ENCODE measurements at regions not wholly inside any gene's neighbourhood (a gene's known extent, or its start where the extent isn't known, plus 50 kb on each side); places are given as distances from the start of the nearest gene placed in this dataset.

GRCh38 chr3:187849016-187849654 is 103.9 kb upstream of the BCL6 start:
- no peak for DNase-seq (ENCODE audit: low read depth in 1 of 2, low spot score in 1 of 2)
- H3K27me3 ChIP-seq, result no peaks in the 10 kb centered on the region

GRCh38 chr3:187850258-187850921 is 105.1 kb upstream of the BCL6 start:
- no peak overlapping the region for H3K4me3 ChIP-seq
- no peak for DNase-seq (ENCODE audit: low read depth in 1 of 2, low spot score in 1 of 2)
- TF ChIP-seq CTCF (IDR thresholded peaks at IDR 0.05; ENCODE audit: low read depth, low read length), result no peak
- no peaks in the 10 kb centered on the region for H3K27me3 ChIP-seq
- H3K36me3 ChIP-seq, result no peaks in the 10 kb centered on the region
- H3K27ac ChIP-seq, result no peak overlapping the region
- no peaks in the 10 kb centered on the region for H3K9me3 ChIP-seq (ENCODE audit: low read depth)
- H3K4me1 ChIP-seq (ENCODE audit: low read depth), result no peaks in the 10 kb centered on the region

More at GRCh38 chr3:187849016-187849654, 103.9 kb upstream of the BCL6 start:
- no peak for TF ChIP-seq CTCF (IDR thresholded peaks at IDR 0.05; ENCODE audit: low read depth, low read length)
- no peak overlapping the region for H3K4me3 ChIP-seq
- H3K36me3 ChIP-seq, result no peaks in the 10 kb centered on the region
- no peaks in the 10 kb centered on the region for H3K9me3 ChIP-seq (ENCODE audit: low read depth)
- H3K27ac ChIP-seq, result no peak overlapping the region
- no peaks in the 10 kb centered on the region for H3K4me1 ChIP-seq (ENCODE audit: low read depth)

- no peaks in the 10 kb centered on the region for H3K27me3 ChIP-seq
- no peaks in the 10 kb centered on the region for H3K4me1 ChIP-seq (ENCODE audit: low read depth)
- no peak overlapping the region for H3K4me3 ChIP-seq
- no peaks in the 10 kb centered on the region for H3K9me3 ChIP-seq (ENCODE audit: low read depth)
- no peak for DNase-seq (ENCODE audit: low read depth in 1 of 2, low spot score in 1 of 2)
- H3K36me3 ChIP-seq, result no peaks in the 10 kb centered on the region
- H3K27ac ChIP-seq, result no peak overlapping the region
- TF ChIP-seq CTCF (IDR thresholded peaks at IDR 0.05; ENCODE audit: low read depth, low read length), result no peak
These were observed 107.8 kb upstream of the BCL6 start for GRCh38 chr3:187852842-187853730.

- no peaks in the 10 kb centered on the region for H3K9me3 ChIP-seq (ENCODE audit: low read depth)
- no peaks in the 10 kb centered on the region for H3K4me1 ChIP-seq (ENCODE audit: low read depth)
- TF ChIP-seq CTCF (IDR thresholded peaks at IDR 0.05; ENCODE audit: low read depth, low read length), result no peak
- H3K36me3 ChIP-seq, result no peaks in the 10 kb centered on the region
- no peak overlapping the region for H3K4me3 ChIP-seq
- H3K27me3 ChIP-seq, result no peaks in the 10 kb centered on the region
- no peak for DNase-seq (ENCODE audit: low read depth in 1 of 2, low spot score in 1 of 2)
- H3K27ac ChIP-seq, result no peak overlapping the region
These were observed 109.9 kb upstream of the BCL6 start for GRCh38 chr3:187855131-187855530.

- DNase-seq (ENCODE audit: low read depth in 1 of 2, low spot score in 1 of 2), result no peak
- Histone ChIP-seq H3K4me1 (ENCODE audit: low read depth) (no peaks in the 10 kb centered on the region), H3K36me3 (no peaks in the 10 kb centered on the region), H3K27me3 (no peaks in the 10 kb centered on the region), H3K9me3 (ENCODE audit: low read depth) (no peaks in the 10 kb centered on the region), H3K4me3 (no peak overlapping the region), H3K27ac (no peak overlapping the region)
- TF ChIP-seq CTCF (IDR thresholded peaks at IDR 0.05; ENCODE audit: low read depth, low read length), result no peak
These were observed 111.3 kb upstream of the BCL6 start for GRCh38 chr3:187856555-187856954.

Measured in cardiac muscle cell (in vitro differentiated cells and primary cell).